ENCODE measurements at regions not wholly inside any gene's neighbourhood (a gene's known extent, or its start where the extent isn't known, plus 50 kb on each side); places are given as distances from the start of the nearest gene placed in this dataset.

DNA sequence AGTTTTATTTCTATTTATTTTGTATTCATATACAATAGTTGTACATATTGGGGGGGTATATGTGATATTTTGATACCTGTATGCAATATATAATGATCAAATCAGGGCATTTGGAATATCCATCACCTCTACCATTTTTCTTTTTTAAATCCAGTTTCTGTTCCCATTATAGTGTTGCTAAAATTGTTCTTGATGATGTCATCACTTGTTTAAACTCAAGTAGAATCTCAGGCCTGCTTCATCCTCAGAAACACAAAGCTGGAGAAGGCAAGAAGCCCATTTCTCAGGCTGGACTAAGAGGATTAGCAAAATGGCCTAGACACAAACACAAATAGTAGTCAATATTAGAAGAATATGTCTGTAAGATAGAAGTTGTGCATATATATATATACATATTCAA lies 747.1 kb upstream of the ACVR2A start:
- H3K4me3 Mint-ChIP-seq, result no peak overlapping the region
- no peaks in the 10 kb centered on the region for H3K4me1 Mint-ChIP-seq
- H3K27me3 Mint-ChIP-seq, result peaks cover 2% of the 10 kb centered on the region
- H3K27ac Mint-ChIP-seq, result no peak overlapping the region
- ATAC-seq (ENCODE audit: low read depth) (no peak), DNase-seq (ENCODE audit: low spot score in 2 of 2) (no peak)
- H3K36me3 Mint-ChIP-seq, result no peaks in the 10 kb centered on the region
- H3K9me3 Mint-ChIP-seq, result no peaks in the 10 kb centered on the region

DNA sequence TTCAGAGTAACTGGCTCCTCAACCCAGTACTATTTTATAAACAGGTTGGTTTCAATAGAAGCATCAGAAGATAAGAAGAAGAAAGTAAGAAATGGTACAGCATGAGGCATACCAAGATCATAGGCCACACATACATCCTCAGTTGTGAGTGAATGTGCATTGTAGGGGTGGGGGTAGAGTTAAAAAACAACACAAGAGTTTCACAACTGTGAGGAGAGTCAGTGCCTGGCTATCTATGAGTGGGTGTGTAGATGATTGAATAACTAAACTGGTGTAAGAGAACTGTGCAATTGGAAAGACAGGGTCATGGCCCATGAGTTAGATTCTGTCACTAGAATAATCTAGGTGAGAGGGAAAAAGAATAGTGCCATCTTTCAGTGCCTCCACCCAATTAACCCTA lies 748.2 kb upstream of the ACVR2A start:
- ATAC-seq (ENCODE audit: low read depth) (no peak), DNase-seq (ENCODE audit: low spot score in 2 of 2) (no peak)
- no peak overlapping the region for H3K27ac Mint-ChIP-seq
- no peaks in the 10 kb centered on the region for H3K36me3 Mint-ChIP-seq
- H3K4me3 Mint-ChIP-seq, result no peak overlapping the region
- H3K4me1 Mint-ChIP-seq, result no peaks in the 10 kb centered on the region
- H3K27me3 Mint-ChIP-seq, result peaks cover 1% of the 10 kb centered on the region
- H3K9me3 Mint-ChIP-seq, result no peaks in the 10 kb centered on the region

DNA sequence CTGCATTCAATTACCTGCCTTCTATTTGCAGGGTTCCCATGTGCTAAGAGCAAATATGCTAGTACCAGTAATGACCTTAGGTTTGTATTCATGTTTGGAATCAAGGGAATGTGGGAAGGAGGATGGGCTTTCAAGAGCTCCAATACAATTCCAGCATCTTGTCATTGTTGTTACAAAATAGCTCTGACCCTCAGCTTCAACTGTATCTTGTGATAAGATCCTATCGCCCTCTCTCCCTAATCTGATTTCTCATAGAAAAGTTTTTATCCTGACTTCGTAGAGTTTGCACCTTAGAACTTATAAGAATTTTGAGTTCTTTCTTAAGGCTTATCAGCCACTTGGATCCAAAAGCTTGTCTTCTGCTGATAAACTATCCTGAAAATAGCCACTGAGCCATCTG lies 749.5 kb upstream of the ACVR2A start:
- H3K4me3 Mint-ChIP-seq, result no peak overlapping the region

DNA sequence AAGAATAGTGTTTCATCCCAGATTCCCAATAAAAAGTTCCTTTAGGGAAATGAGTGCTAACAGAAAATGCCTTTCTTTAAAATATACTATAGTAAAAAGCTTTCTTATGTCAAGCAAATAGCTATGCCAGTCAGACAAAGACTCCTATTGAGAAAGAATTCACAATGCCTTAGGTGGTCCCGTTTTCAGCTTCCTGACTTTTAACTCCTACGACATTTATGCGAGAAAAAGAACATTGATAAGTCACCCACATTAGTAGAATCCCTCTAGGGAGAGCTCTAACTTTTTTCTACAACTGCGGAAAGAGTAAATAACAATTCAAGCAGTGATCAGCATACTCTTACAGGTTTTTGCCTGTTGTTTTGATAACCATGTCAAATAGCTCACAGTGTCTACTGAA lies 750.8 kb upstream of the ACVR2A start:
- Mint-ChIP-seq H3K4me3 (no peak overlapping the region), H3K27me3 (peaks cover 1% of the 10 kb centered on the region), H3K36me3 (no peaks in the 10 kb centered on the region), H3K9me3 (no peaks in the 10 kb centered on the region), H3K27ac (no peak overlapping the region), H3K4me1 (no peaks in the 10 kb centered on the region)
- DNase-seq (ENCODE audit: low spot score in 2 of 2), result no peak
- ATAC-seq (ENCODE audit: low read depth), result no peak

More for the DNA sequence above, 749.5 kb upstream of the ACVR2A start:
- Mint-ChIP-seq H3K4me1 (no peaks in the 10 kb centered on the region), H3K9me3 (no peaks in the 10 kb centered on the region), H3K27ac (no peak overlapping the region), H3K36me3 (no peaks in the 10 kb centered on the region), H3K27me3 (peaks cover 1% of the 10 kb centered on the region)
- ATAC-seq (ENCODE audit: low read depth) (no peak), DNase-seq (ENCODE audit: low spot score in 2 of 2) (no peak)

DNA sequence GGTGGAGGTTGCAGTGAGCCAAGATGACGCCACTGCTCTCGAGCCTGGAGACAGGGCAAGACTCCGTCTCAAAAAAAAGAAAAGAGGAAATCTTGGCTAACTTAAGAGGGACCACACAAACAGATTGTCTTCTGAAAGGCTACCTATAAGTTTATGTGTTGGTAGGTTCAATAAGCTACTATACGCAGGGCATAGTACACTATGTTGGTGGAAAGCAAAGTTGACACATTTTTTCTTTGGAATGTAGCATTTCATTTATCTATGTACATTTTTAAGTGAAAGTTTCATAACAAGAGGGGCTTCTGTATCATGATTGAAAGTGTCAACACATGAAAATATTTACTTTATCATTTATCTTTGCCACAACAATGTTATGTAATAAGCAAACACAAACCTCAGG lies 752.6 kb upstream of the ACVR2A start:
- no peaks in the 10 kb centered on the region for H3K36me3 Mint-ChIP-seq

DNA sequence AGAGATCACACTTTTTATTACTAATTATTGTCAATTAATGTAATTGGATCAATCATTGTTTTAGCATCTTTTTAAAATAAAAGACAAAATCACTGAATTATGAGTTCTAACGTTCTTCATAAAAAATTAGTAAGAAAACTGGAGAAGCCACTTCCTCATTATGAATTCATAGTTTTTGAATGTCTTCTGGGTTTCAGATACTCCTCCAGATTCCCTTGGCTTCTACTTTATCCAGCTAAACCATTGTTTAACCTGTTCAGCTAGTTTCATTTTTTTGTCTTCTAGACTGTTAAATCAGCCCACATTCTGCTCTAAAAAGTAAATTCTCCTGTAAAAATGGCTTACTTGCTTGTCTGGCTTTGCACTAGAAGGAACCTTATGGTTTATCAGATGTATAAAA lies 753.4 kb upstream of the ACVR2A start:
- DNase-seq (ENCODE audit: low spot score in 2 of 2) (no peak), ATAC-seq (ENCODE audit: low read depth) (no peak)
- Mint-ChIP-seq H3K4me1 (no peaks in the 10 kb centered on the region), H3K36me3 (no peaks in the 10 kb centered on the region), H3K27ac (no peak overlapping the region), H3K4me3 (no peak overlapping the region), H3K27me3 (peaks cover 1% of the 10 kb centered on the region), H3K9me3 (no peaks in the 10 kb centered on the region)

More for the DNA sequence above, 752.6 kb upstream of the ACVR2A start:
- DNase-seq (ENCODE audit: low spot score in 2 of 2) (no peak), ATAC-seq (ENCODE audit: low read depth) (no peak)
- no peak overlapping the region for H3K27ac Mint-ChIP-seq
- no peaks in the 10 kb centered on the region for H3K9me3 Mint-ChIP-seq
- H3K4me1 Mint-ChIP-seq, result no peaks in the 10 kb centered on the region
- no peak overlapping the region for H3K4me3 Mint-ChIP-seq
- H3K27me3 Mint-ChIP-seq, result peaks cover 1% of the 10 kb centered on the region

DNA sequence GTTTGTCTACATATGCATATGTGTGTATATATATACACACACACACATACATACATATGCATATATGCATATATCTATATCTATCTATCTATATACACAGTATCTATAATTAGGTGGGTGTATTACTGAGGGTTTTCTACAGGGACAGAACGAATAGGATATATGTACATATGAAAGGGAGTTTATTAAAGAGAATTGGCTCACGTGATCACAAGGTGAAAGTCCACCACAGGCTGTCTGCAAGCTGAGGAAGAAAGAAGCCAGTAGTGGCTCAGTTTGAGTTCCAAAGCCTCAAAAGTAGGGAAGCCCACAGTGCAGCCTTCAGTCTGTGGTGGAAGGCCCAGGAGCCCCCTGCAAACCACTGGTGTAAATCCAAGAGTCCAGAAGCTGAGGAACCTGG lies 756.0 kb upstream of the ACVR2A start:
- no peaks in the 10 kb centered on the region for H3K36me3 Mint-ChIP-seq
- no peaks in the 10 kb centered on the region for H3K27me3 Mint-ChIP-seq

DNA sequence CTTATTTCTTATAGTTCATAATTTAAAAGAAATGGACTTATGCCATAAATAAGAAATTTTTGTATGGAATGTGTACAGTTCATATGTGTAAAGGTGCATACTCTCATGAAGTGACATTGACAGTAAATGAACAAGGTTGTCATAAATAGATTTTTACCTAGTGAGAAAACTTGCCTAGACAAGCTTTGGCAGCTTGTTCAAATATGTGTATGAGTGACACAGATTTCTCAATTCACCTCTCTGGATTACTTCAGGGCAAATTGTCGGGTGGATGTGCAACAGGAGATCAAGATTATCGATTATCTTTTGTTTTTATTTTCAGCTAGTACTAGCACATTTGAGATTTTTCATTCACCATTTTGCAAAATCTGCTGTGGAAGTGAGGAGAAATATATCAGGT lies 758.1 kb upstream of the ACVR2A start:
- Mint-ChIP-seq H3K27me3 (no peaks in the 10 kb centered on the region), H3K36me3 (no peaks in the 10 kb centered on the region), H3K4me3 (no peak overlapping the region), H3K9me3 (no peaks in the 10 kb centered on the region), H3K4me1 (no peaks in the 10 kb centered on the region), H3K27ac (no peak overlapping the region)
- DNase-seq (ENCODE audit: low spot score in 2 of 2) (no peak), ATAC-seq (ENCODE audit: low read depth) (no peak)

More for the DNA sequence above, 756.0 kb upstream of the ACVR2A start:
- Mint-ChIP-seq H3K27ac (no peak overlapping the region), H3K9me3 (no peaks in the 10 kb centered on the region), H3K4me1 (no peaks in the 10 kb centered on the region), H3K4me3 (no peak overlapping the region)
- DNase-seq (ENCODE audit: low spot score in 2 of 2) (no peak), ATAC-seq (ENCODE audit: low read depth) (no peak)

DNA sequence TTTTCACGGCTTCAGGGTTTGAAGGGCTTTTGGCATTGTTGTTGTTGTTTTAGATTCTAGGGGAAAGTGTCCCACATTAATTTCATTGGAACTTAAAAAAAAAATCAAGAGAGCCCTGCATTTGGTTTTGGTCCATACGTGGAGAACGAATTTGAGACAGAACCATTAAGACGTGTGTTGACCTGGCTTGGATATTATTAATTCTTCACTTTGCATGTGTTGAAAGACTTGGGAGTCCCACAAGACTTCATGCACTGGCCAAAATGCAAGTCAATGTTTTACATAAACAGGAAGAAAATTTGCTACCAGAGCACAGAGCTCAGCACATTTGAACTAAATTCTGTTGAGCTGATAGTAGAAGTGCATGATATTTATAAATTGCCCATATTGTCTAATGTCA lies 761.2 kb upstream of the ACVR2A start:
- Mint-ChIP-seq H3K4me3 (no peak overlapping the region), H3K27me3 (no peaks in the 10 kb centered on the region), H3K9me3 (no peaks in the 10 kb centered on the region), H3K27ac (no peak overlapping the region), H3K4me1 (no peaks in the 10 kb centered on the region), H3K36me3 (no peaks in the 10 kb centered on the region)
- no peak for DNase-seq (ENCODE audit: low spot score in 2 of 2)
- no peak for ATAC-seq (ENCODE audit: low read depth)

DNA sequence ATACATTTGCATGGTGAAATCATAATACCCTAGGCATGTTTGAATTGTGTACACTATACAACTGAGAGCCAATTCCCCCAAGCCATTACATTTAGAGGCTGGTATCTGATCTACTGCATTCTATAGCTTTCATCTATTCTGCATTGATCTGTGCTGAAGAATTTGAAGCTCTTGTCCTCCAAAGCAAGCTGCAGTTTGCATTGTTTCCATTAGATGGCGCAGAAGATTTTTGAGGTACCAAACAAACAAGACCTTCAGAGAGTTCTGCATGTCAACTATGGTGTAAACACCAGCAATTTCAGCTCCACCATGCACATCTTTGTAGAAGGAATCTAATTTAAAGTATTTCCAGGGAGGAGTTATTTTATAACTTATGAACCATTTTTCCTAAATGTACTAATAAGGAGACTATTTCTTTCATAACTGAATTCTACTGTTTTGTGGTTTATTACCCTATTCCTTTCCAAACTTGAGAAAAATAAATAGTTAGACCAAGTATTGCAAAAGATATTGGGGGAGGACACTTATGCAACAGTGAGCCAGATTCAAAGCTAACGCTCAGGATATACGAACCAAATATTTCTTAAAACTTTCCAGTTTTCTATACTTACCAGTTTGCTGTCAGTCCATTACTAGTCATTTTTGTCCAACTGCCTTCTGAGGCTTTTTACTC lies 761.8 kb upstream of the ACVR2A start:
- ATAC-seq (ENCODE audit: low read depth), result no peak
- Mint-ChIP-seq H3K4me3 (no peak overlapping the region), H3K9me3 (no peaks in the 10 kb centered on the region), H3K36me3 (no peaks in the 10 kb centered on the region), H3K27me3 (no peaks in the 10 kb centered on the region), H3K4me1 (no peaks in the 10 kb centered on the region), H3K27ac (no peak overlapping the region)
- DNase-seq (ENCODE audit: low spot score in 2 of 2), result peak; percentile 15 to 29

DNA sequence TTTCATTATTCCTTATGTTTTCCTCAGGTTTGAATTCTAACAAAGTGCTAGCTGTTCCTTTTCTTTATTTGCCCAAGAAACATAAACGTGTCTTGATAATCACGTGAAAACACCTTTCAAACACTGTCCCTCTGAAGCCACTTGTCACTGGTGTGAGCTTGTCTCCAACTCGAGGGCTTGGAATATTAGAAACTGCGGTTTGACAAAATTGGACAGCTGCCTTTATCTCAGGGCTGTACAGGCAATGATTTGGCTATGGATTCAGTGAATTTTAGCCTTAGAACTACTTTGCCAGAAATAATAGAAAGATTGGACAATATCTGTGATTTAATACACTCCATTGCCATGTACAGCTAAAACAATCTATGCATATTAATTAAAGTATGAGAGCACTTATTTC lies 763.0 kb upstream of the ACVR2A start:
- no peak overlapping the region for H3K27ac Mint-ChIP-seq
- no peaks in the 10 kb centered on the region for H3K4me1 Mint-ChIP-seq
- no peak for ATAC-seq (ENCODE audit: low read depth)
- no peaks in the 10 kb centered on the region for H3K36me3 Mint-ChIP-seq
- H3K27me3 Mint-ChIP-seq, result no peaks in the 10 kb centered on the region
- no peaks in the 10 kb centered on the region for H3K9me3 Mint-ChIP-seq
- DNase-seq (ENCODE audit: low spot score in 2 of 2), result no peak
- H3K4me3 Mint-ChIP-seq, result no peak overlapping the region

DNA sequence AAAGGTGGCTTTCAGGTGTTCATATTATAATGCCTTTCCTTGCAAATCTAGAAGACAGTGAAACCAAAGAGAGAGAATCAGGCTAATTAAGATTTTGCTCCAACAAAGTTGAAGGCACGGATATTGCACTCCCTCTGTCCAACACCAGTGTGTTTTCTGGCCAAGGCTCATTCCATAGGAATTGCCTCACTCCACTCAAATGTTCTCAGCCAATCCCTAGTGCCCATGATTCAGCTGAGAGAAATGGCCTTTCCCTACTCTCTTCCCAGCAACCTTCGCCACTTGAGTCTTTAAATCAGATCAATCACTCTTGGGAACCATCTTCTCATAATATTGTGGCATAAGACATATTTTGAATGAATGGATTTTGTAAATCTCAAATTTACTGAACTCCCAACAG lies 768.2 kb upstream of the ACVR2A start:
- ATAC-seq (ENCODE audit: low read depth), result no peak
- no peak for DNase-seq (ENCODE audit: low spot score in 2 of 2)
- no peak overlapping the region for H3K4me3 Mint-ChIP-seq
- no peaks in the 10 kb centered on the region for H3K4me1 Mint-ChIP-seq
- no peak overlapping the region for H3K27ac Mint-ChIP-seq
- H3K27me3 Mint-ChIP-seq, result no peaks in the 10 kb centered on the region
- no peaks in the 10 kb centered on the region for H3K36me3 Mint-ChIP-seq
- H3K9me3 Mint-ChIP-seq, result no peaks in the 10 kb centered on the region

DNA sequence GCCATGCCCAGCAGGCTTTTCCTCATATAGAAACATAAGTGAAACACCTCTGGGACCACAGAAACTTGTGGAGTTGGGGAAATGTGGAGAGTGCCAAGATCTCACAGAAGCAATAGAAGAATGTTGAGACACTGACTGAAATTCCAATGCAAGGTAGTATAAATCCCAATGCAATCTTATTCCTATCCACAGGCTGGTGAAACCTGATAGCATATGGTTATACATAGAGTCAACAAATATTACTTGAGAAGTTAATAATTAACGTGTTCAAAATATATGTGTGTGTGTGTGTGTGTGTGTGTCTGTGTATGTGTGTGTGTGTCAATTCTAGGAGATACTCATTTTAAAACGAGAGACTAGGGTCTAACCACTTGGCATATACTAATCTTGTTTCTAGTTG lies 776.8 kb upstream of the ACVR2A start:
- Mint-ChIP-seq H3K9me3 (no peaks in the 10 kb centered on the region), H3K4me1 (no peaks in the 10 kb centered on the region), H3K27me3 (peaks cover 3% of the 10 kb centered on the region), H3K36me3 (no peaks in the 10 kb centered on the region), H3K4me3 (no peak overlapping the region), H3K27ac (no peak overlapping the region)
- DNase-seq (ENCODE audit: low spot score in 2 of 2) (no peak), ATAC-seq (ENCODE audit: low read depth) (no peak)

DNA sequence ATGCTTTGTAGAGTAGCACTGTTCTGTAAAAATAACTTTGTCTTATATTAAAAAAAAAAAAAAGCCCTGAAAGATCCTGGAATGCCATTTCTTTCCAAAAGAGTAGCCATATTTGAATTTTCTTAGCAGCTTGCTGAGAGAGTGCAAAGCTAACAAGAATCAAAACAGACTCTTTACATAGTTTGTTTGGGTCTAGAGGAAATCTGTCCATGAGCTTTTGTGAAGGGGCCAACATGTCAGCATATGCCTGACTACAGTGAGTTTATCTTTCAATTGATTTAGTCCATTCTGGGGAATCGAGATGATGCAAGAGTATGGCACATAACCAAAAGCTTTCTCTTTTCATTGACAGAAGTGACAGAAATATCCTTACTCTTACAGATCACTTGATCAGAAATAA lies 777.7 kb upstream of the ACVR2A start:
- H3K27ac Mint-ChIP-seq, result no peak overlapping the region
- no peaks in the 10 kb centered on the region for H3K36me3 Mint-ChIP-seq
- no peaks in the 10 kb centered on the region for H3K4me1 Mint-ChIP-seq
- H3K4me3 Mint-ChIP-seq, result no peak overlapping the region
- H3K9me3 Mint-ChIP-seq, result no peaks in the 10 kb centered on the region
- no peak for ATAC-seq (ENCODE audit: low read depth)
- peaks cover 3% of the 10 kb centered on the region for H3K27me3 Mint-ChIP-seq
- DNase-seq (ENCODE audit: low spot score in 2 of 2), result no peak

DNA sequence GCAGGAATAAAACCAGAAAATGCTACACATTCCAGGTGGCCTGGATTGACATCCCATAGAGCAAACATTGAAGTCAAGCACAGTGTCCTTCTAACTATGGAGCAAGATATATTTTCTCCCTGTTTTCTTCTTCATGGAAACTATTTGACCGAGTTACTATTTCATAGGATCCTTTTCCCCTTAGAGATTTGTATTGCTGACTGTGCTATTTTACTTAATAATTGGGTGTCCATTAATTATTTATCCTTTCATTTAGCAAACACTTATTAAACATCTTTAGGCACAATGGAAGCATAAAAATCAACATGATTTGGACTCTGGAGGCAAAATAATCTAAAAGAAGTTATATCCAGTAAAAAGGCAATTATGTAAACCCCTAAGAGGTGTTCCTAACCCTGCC lies 782.8 kb upstream of the ACVR2A start:
- no peak for DNase-seq (ENCODE audit: low spot score in 2 of 2)
- no peaks in the 10 kb centered on the region for H3K9me3 Mint-ChIP-seq
- H3K4me3 Mint-ChIP-seq, result no peak overlapping the region
- no peaks in the 10 kb centered on the region for H3K4me1 Mint-ChIP-seq
- H3K36me3 Mint-ChIP-seq, result no peaks in the 10 kb centered on the region
- ATAC-seq (ENCODE audit: low read depth), result no peak
- no peak overlapping the region for H3K27ac Mint-ChIP-seq
- peaks cover 4% of the 10 kb centered on the region for H3K27me3 Mint-ChIP-seq

Data from memory B cell (primary cell).